ENCODE measurements at regions not wholly inside any gene's neighbourhood (a gene's known extent, or its start where the extent isn't known, plus 50 kb on each side); places are given as distances from the start of the nearest gene placed in this dataset.

DNA sequence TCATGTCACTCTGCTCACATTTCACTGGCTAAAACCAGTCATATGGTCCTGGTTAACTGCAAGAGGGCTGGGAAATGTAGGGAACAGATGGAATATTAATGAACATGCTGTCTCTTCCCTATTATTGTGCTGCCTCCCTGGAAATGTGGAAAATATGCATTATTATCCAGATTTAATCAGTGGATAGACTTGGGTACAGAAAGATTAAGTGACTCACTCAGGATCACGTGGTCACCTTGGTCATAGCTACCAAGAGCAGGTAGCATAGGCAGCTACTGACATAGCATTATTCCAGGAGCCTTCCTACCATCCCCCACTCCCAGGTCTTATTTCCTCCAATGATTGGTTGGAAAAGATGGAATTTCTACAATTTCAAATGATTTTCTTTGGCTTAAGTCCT is 141.1 kb downstream of the HRH4 start:
- TF ChIP-seq GATA2 (IDR thresholded peaks at IDR 0.05; ENCODE audit: low read depth, low read length) (no peak), GATA3 (IDR thresholded peaks at IDR 0.05; ENCODE audit: low read depth, low read length) (no peak)
